HEK293T (cell line): ENCODE measurements at regions not wholly inside any gene's neighbourhood (a gene's known extent, or its start where the extent isn't known, plus 50 kb on each side); places are given as distances from the start of the nearest gene placed in this dataset.

ENCODE experiments used
- CTCF ChIA-PET: fragments of 350-600 bp; formaldehyde crosslinking; extraction: SDS; loops from one replicate; lab custom pipeline; 2021; ENCODE audit warnings: antibody characterized with exemption, inconsistent platforms; lab: Yijun Ruan, JAX
- POLR2A ChIA-PET: fragments of 350-600 bp; formaldehyde crosslinking; extraction: SDS; loops from one replicate; lab custom pipeline; 2020; ENCODE audit warnings: antibody characterized with exemption, inconsistent platforms; lab: Yijun Ruan, JAX
- DNase-seq: peaks from one replicate; pipeline ENCODE4 v3.0.0; 2012; ENCODE audit warnings: mixed read lengths; ENCODE audit errors: extremely low spot score
- ARNT ChIP-seq: fragments of 450-650 bp; IDR thresholded peaks from 2 replicates; pipeline ENCODE4 v1.6.1; 2017; ENCODE audit warnings: mild to moderate bottlenecking
- BHLHE40 ChIP-seq: fragments of 450-650 bp; IDR thresholded peaks from 2 replicates; pipeline ENCODE4 v1.6.1; 2016; ENCODE audit warnings: mild to moderate bottlenecking, moderate library complexity, borderline replicate concordance
- CTBP1 ChIP-seq: fragments of 450-650 bp; IDR thresholded peaks from 2 replicates; pipeline ENCODE4 v1.6.1; 2016; ENCODE audit warnings: borderline replicate concordance
- ELF4 ChIP-seq: fragments of 450-650 bp; IDR thresholded peaks from 2 replicates; pipeline ENCODE4 v1.6.1; 2017; ENCODE audit warnings: antibody characterized with exemption
- FOXA1 ChIP-seq: fragments of 450-650 bp; IDR thresholded peaks from 2 replicates; pipeline ENCODE4 v1.6.1; 2016; ENCODE audit warnings: mild to moderate bottlenecking
- FOXK2 ChIP-seq: fragments of 450-650 bp; IDR thresholded peaks from 2 replicates; pipeline ENCODE4 v1.6.1; 2016; ENCODE audit warnings: mild to moderate bottlenecking
- FOXM1 ChIP-seq: fragments of 450-650 bp; IDR thresholded peaks from 2 replicates; pipeline ENCODE4 v1.6.1; 2017; ENCODE audit warnings: mild to moderate bottlenecking, borderline replicate concordance
- HDGF ChIP-seq: fragments of 450-650 bp; IDR thresholded peaks from 2 replicates; pipeline ENCODE4 v1.6.1; 2017; ENCODE audit warnings: antibody characterized with exemption, borderline replicate concordance
- L3MBTL2 ChIP-seq: fragments of 450-650 bp; conservative IDR thresholded peaks from 2 replicates; pipeline ENCODE4 v1.6.1; 2016; ENCODE audit warnings: mild to moderate bottlenecking
- LEF1 ChIP-seq: fragments of 450-650 bp; IDR thresholded peaks from 2 replicates; pipeline ENCODE4 v1.6.1; 2017; ENCODE audit warnings: mild to moderate bottlenecking, borderline replicate concordance
- NFRKB ChIP-seq: fragments of 450-650 bp; IDR thresholded peaks from 2 replicates; pipeline ENCODE4 v1.6.1; 2016; ENCODE audit warnings: mild to moderate bottlenecking, moderate library complexity
- SP1 ChIP-seq: fragments of 450-650 bp; IDR thresholded peaks from 2 replicates; pipeline ENCODE4 v1.6.1; 2017
- SUZ12 ChIP-seq: fragments of 450-650 bp; IDR thresholded peaks from 2 replicates; pipeline ENCODE4 v1.6.1; 2016; ENCODE audit warnings: mild to moderate bottlenecking
- TARDBP ChIP-seq: fragments of 450-650 bp; IDR thresholded peaks from 2 replicates; pipeline ENCODE4 v1.6.1; 2016
- ZNF384 ChIP-seq: fragments of 450-650 bp; IDR thresholded peaks from 2 replicates; pipeline ENCODE4 v1.6.1; 2016
- TF ChIP-seq, protein P1 (sequence below): fragments of 450-650 bp; IDR thresholded peaks from 2 replicates; pipeline ENCODE4 v1.6.1; 2016

DNA sequence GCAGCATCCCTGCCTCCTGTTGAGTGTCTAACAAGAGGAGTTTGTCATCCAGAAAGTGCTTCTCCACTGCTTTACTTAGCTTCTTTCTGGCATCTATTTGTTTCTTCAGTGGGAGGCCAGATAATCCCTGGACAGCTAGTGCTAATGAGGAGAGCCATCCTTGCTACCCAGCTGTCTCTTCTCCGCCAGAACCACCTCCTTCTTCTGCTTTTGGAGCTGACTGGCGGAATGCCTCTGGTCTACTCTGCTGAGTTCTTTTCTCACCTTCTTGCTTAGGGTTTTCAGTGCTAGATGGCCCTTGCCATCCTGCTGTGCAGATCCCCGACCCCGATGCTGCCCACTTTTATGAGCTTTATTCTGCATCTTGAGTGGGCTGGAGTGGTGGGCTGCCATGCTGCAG is 145.8 kb downstream of the GPBP1 start:
- TF ChIP-seq NFRKB (no peak), CTBP1 (no peak), SUZ12 (no peak), FOXM1 (no peak), FOXA1 (no peak), TARDBP (no peak), HDGF (no peak), BHLHE40 (no peak), ZNF384 (no peak), ELF4 (no peak), FOXK2 (no peak), L3MBTL2 (no peak), LEF1 (no peak), SP1 (no peak), ARNT (no peak)
- TF ChIP-seq, protein P1, sequence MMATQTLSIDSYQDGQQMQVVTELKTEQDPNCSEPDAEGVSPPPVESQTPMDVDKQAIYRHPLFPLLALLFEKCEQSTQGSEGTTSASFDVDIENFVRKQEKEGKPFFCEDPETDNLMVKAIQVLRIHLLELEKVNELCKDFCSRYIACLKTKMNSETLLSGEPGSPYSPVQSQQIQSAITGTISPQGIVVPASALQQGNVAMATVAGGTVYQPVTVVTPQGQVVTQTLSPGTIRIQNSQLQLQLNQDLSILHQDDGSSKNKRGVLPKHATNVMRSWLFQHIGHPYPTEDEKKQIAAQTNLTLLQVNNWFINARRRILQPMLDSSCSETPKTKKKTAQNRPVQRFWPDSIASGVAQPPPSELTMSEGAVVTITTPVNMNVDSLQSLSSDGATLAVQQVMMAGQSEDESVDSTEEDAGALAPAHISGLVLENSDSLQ, result no peak
- ChIA-PET POLR2A (no interaction called here), CTCF (no interaction called here)
- no peak for DNase-seq

DNA sequence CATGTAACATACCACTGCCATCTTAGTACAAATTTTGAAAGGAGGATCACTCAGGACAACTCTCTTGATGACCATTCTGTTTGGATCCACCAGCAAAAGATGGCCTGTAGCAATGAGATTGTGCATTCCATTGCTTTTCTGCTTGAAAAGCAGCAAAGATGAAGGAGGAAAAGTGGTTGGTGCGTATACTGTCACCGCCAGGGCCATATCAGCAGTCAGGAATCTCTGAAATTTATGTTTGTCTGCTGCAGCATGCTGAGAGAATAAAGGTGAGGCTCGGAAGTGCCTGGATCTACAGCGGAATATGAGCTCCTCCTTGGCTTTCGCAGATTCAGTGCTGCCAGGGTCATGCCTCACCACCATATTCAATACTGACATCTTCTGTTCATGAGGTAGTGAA is 144.4 kb downstream of the GPBP1 start:
- CTCF ChIA-PET, result no interaction called here
- POLR2A ChIA-PET, result no interaction called here
- no peak for DNase-seq
- TF ChIP-seq NFRKB (no peak), ZNF384 (no peak), ELF4 (no peak), FOXK2 (no peak), BHLHE40 (no peak), SP1 (no peak), HDGF (no peak), L3MBTL2 (no peak), TARDBP (no peak), ARNT (no peak), LEF1 (no peak), CTBP1 (no peak), FOXM1 (no peak), SUZ12 (no peak)
- TF ChIP-seq, protein P1, result no peak

DNA sequence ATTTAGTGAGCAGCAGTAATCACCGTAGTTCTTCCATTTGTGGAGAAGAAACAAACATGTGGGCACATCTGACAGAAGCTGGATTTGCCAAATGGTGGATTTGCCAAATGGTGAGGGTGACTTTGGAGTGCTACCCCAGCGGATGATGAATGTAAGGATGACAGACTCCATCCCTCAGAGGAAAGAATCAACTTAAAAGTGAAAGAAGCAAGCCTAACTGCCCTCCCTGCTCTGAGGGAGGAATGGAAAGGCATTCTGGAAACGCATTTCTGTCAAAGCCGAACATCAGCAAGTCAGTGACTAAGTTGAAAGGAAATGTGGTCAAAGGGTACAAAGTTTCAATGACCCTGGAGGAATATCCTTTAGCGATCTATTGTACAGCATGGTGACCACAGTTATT is 143.5 kb downstream of the GPBP1 start:
- DNase-seq, result no peak
- POLR2A ChIA-PET, result no interaction called here
- no peak for TF ChIP-seq LEF1
- no peak for TF ChIP-seq SUZ12
- TF ChIP-seq L3MBTL2, result no peak
- TF ChIP-seq FOXA1, result no peak
- TF ChIP-seq FOXM1, result no peak
- TF ChIP-seq BHLHE40, result no peak
- TF ChIP-seq ZNF384, result no peak
- TF ChIP-seq, protein P1, result no peak
- TF ChIP-seq ELF4, result no peak
- CTCF ChIA-PET, result interaction anchor here (1.1 kb wide), 1 partner anchor 21 kb away, joined by 3 read pairs; no protein-coding TSS in a partner anchor

DNA sequence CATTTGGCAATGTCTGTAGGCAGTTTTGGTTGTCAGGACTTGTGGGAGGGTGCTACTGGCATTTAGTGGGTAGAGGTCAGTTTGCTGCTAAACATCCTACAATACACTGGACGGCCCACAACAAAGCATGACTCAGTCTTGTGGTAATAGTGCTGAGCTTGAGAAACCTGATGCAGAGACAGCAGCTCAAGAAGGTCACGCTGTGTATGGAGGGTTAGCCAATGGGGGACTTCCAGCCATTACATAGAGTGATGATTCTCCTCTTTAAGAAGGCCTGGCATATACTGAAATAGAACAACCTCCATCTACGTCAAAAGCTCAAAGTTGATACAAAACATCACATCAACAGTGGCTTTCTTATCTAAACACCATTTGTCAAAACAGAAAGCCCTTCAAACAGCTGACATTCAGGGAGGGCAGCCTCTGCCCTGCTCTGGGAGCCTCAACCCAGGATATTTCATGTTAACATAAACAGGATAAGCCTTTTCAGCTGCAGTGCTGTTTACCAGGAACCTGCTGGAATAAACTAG is 143.0 kb downstream of the GPBP1 start:
- no peak for TF ChIP-seq SP1
- no peak for TF ChIP-seq TARDBP
- no peak for TF ChIP-seq ZNF384
- no peak for TF ChIP-seq HDGF
- TF ChIP-seq ARNT, result no peak
- no peak for TF ChIP-seq ELF4
- no peak for TF ChIP-seq CTBP1
- no peak for DNase-seq
- ChIA-PET POLR2A (no interaction called here), CTCF (interaction anchor here (1.1 kb wide), 1 partner anchor 22 kb away, joined by 3 read pairs; no protein-coding TSS in a partner anchor)

DNA sequence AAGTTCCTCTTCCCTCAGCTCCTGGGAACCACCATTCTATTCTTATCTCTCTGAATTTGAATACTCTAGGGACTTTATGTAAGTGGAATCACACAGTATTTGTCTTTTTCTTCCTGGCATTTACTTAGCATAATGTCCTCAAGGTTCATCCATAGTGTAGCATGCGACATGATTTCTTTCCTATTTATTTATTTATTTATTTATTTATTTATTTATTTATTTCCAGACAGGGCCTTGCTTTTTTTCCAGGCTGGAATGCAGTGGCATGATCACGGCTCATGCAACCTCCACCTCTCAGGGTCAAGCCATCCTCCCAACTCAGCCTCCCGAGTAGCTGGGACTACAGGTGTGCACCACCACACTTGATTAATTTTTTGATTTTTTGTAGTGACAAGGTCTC is 142.1 kb downstream of the GPBP1 start:
- CTCF ChIA-PET, result no interaction called here
- no peak for DNase-seq
- POLR2A ChIA-PET, result no interaction called here
- no peak for TF ChIP-seq TARDBP
- TF ChIP-seq, protein P1, result no peak
- no peak for TF ChIP-seq ZNF384
- TF ChIP-seq BHLHE40, result no peak
- no peak for TF ChIP-seq ARNT
- no peak for TF ChIP-seq CTBP1
- no peak for TF ChIP-seq SP1
- TF ChIP-seq LEF1, result no peak
